ENCODE measurements at regions not wholly inside any gene's neighbourhood (a gene's known extent, or its start where the extent isn't known, plus 50 kb on each side); places are given as distances from the start of the nearest gene placed in this dataset.
"Not testable (repeated sequence)": the region's sequence is repeated elsewhere in the genome, so short reads cannot be mapped to it uniquely, and the experiment has no call there.

DNA sequence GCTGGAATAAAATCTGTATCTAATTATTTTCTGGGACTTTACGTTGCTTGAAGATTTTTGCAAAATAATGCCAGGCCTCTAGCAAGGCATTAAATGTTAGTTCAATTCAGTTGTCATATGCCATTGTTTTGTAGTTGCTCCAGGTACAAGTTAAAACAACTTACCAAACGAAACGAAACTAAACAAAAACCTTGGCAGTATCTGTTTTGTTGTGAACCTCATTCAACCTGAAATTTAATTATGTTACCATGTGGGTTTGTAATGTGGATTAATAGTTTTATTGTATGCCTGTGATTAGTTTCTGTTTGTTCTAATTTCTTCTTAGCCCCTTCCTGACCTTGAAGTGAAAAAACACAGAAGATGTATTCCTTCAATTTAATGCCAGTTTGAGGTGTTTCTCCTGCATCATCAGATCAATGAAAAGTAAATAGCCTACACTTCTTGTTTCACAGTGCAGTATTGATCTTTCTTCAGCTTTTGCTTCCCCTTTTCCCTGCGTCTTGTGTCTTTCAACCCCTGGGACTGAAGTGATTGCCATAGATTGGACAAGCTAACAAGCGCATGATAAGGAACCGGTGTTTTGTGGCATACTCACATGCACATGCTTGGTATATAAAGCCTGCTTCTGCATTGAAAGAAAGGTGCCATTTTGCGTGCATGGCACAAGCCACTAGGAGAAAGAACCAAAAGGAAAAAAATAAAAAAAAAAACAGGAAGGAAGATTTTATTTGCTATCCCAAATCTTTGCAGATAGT lies 699.0 kb upstream of the ARRDC3 start:
- DNase-seq (ENCODE audit: low read depth in 2 of 2), result no peak

GRCh38 chr5:92070786-92071185 lies 687.7 kb upstream of the ARRDC3 start:
- no peak for DNase-seq (ENCODE audit: low read depth in 2 of 2)

- no peak for DNase-seq (ENCODE audit: low read depth in 2 of 2)
These were observed 681.9 kb upstream of the ARRDC3 start for GRCh38 chr5:92064993-92065392.

DNA sequence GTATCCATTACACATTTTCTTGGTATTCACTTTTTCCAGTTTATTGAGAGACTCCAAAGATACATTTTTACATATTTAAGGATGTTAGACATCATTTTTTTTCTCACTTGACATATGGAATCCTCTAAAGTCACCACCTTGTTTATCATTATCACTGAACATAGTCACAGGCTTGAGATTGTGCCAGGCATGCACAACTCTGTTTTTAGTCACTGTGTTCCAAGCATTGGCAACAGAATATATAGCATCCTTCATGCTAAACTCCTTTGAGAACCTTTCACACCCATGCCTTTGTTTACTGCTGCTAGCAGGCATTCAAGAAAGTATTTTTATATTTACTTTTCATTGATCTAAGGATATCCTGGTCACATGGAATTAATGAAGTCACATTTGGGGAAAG lies 668.6 kb upstream of the ARRDC3 start:
- no peak for DNase-seq (ENCODE audit: low read depth in 2 of 2)

DNA sequence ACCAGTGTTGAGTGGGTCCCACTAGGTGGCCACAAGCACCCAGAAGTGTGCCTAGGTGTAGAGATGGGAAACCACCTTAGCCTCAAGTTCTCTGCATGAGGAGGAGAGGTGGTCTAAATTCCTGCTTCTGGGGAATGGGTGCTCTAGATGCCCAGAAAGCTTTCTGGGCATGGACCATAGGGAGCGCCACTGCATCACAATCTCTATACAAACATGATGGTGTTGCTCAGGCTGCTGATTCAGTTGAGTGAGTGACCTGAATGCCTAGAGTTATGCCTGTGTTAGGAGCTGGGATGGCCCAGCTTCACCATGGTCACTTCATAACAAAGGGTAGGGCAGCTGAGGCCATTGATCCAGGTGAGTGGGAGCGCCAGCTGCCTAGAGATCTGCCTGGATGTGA lies 667.9 kb upstream of the ARRDC3 start:
- no peak for DNase-seq (ENCODE audit: low read depth in 2 of 2)

DNA sequence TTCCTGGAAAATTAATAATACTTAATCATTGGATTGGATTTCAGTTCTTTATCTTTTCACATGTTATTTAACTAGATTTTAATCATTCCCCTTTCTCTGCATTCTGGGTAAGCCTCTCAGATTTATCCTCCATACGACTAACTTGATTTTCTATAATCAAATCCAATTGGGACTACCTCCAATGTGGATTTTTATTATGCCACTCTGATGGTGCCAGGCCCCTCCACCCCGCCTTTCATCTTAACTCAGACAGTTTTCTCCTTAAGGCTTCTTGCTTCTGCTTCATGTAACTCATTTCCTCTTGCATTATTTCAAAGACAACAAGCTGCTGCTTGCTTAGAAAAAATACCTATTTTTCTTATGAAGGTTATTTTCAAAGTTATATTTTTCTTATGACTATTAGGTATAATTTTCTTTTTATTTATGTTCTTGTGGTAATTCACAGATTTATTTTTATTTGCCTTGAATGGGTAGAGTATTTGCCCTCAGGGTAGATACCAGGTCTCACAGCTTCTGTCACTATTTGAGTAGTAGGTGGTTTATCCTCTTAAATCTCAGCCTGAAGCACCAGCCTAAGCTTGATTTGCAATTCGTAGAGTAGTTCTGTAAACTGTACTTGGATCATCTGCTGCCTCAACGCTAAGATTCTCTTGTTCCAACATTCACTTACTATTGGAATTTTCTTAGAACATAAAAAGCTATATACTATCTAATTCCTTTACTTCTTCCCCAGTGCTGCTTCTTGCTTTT lies 659.0 kb upstream of the ARRDC3 start:
- no peak for DNase-seq (ENCODE audit: low read depth in 2 of 2)

DNA sequence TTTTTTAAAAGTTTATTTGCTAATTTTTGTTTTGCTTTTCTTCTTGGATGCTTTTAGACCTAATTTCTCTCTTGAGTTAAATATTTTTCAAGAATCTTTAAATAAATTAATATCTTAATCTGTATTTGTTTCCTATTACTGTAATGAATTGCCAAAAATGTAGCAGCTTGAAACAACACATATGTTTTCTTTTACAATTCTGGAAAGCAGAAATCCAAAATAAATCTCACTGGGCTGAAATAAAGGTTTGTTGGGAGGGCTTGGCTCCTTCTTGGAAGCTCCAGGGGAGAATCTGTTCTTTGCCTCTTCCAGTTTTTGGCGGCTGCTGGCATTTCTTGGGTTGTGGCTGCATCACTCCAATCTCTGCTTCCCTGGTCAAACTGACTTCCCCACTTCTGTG lies 658.1 kb upstream of the ARRDC3 start:
- DNase-seq (ENCODE audit: low read depth in 2 of 2), result no peak

- DNase-seq (ENCODE audit: low read depth in 2 of 2), result not testable (repeated sequence)
These were observed 646.7 kb upstream of the ARRDC3 start for GRCh38 chr5:92029792-92030191.

GRCh38 chr5:92023555-92023954 lies 640.4 kb upstream of the ARRDC3 start:
- no peak for DNase-seq (ENCODE audit: low read depth in 2 of 2)

- no peak for DNase-seq (ENCODE audit: low read depth in 2 of 2)
These were observed 640.0 kb upstream of the ARRDC3 start for GRCh38 chr5:92023141-92023471.

GRCh38 chr5:92022415-92023140 lies 639.5 kb upstream of the ARRDC3 start:
- no peak for DNase-seq (ENCODE audit: low read depth in 2 of 2)

DNA sequence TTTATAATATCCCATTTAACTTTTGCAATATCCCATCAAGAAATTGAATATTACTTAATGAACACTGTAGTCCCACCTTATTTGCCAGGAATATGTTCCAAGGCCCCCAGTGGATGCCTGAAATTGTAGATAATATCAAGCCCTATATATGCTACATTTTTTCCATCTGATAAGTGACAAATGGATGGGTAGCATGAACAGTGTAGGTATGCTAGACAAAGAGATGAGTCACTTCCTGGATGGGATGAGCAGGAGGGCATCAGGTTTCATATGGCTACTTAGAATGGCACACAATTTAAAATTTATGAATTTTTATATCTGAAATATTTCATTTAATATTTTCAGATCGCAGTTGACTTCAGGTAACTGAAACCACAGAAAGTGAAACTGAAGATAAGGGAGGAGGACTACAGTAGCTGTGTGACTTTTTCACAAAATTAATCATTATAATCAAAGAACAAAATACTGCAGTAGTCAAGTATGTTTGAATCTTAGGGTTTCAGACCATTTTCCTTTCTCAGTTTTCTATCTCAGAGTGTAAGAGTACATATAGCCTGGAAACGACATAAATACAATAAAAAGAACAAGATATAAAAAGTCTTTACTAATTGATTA lies 636.4 kb upstream of the ARRDC3 start:
- DNase-seq (ENCODE audit: low read depth in 2 of 2), result no peak

DNA sequence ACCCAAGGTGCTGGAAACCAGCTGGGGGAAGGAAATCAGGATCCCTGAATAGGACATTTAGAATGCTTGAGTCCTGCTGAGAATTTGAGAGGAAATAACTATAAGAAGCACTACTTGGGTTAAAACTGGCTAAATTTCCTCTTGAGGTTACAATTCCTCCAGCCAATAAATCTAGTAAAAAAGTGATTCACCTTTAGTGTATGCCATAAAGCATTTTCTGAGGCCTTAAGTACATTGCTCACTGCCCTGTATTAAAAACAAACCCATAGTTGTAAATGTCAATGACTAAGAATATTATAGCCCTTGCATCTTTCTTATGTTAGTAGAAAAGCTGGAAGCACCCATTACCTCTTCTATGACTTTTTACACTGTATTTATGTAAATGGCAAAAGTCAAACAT lies 634.7 kb upstream of the ARRDC3 start:
- DNase-seq (ENCODE audit: low read depth in 2 of 2), result no peak

GRCh38 chr5:92011845-92012244 lies 628.7 kb upstream of the ARRDC3 start:
- not testable (repeated sequence) for DNase-seq (ENCODE audit: low read depth in 2 of 2)

- no peak for DNase-seq (ENCODE audit: low read depth in 2 of 2)
These were observed 620.7 kb upstream of the ARRDC3 start for GRCh38 chr5:92003806-92004205.

DNA sequence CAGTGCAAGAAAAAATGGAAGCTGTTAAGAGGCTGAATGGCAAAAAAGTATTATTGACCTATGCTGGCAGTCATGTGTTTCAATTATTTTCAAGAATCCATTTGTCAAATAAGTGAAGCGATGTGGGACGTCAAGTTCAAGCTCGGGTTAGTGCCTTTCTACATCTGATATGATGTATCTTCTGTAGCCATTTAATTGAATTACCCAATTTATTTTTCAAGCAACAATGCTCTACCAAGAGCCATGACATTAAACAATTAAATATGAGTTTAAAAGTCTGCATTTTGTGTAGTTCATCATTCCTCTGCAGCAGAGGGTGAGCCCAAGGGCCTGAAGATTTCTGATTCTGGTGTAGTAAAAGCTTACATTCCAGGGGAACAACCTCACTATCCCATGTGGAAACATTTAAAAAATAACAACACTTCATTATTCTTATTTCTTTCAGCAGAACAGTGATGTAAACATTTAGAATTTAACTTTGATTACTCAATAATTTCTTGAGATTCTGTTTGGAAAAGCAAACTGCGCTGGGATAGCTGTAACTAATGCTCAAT lies 619.7 kb upstream of the ARRDC3 start:
- no peak for DNase-seq (ENCODE audit: low read depth in 2 of 2)

DNA sequence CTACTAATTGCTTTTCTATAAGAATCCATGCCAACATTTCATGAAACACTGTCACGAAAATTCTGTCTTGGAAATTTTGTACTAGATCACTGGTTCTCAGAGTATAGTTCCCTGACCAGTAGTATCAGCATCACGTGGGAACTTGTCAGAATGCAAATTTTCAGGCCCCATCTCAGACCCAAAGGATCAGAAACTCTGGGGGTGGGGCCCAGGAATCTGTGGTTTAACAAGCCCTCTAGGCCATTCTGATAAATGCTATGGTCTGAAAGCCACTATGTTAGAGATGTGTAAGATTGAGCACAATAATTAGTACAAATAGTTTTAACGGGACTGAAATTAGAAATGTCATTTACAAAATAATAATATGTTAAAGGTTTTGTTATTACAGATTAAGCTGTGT lies 615.7 kb upstream of the ARRDC3 start:
- no peak for DNase-seq (ENCODE audit: low read depth in 2 of 2)

GRCh38 chr5:91983869-91984268 lies 600.8 kb upstream of the ARRDC3 start:
- DNase-seq (ENCODE audit: low read depth in 2 of 2), result no peak

DNA sequence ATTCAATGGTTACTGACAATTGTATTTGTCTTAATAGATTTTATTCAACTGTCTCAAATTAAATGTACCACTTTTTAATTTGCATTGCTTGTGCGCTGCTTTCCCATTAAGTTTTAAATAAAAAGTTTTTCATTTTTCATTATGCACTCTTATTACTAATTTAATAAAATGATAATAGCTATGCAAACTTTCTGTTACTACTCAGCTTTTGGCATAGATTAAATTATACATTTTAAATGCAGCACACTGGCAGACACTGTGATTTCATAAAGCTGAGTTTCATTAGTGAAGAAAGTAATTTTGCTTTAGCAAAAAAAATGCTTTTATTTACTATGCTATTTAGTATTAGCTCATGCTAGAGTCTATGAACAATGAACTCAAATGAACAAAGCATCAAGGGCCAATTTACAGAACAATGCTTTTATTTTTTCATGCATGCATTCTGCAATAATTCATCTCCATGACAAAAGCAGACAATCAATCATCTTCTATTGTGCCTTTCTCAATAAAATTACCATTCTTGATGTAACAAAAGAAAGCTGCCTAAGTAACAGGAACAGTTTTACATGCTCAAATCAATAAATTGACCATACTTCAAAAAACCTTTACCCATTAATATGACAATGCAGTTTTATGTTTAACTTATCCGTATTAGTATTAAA lies 595.2 kb upstream of the ARRDC3 start:
- no peak for DNase-seq (ENCODE audit: low read depth in 2 of 2)

GRCh38 chr5:91977579-91977978 lies 594.5 kb upstream of the ARRDC3 start:
- DNase-seq (ENCODE audit: low read depth in 2 of 2), result no peak

DNA sequence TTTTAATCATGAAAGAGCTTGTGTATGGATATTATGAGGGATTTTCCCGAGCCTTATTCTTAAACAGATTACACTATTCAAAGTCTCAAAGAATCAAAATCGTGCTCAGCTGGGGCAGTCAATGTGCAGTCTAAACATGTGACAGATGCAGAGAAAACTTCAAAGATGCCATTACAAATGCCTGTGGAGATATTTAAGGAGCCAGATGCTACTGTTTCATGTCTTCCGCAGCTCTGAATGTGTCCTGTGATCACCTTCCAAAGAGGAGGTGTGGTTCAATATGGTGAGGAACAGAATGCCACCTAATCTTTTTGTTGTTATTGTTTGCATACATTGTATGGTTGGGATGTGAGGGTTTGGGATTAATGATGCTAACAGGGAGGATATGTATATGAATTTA lies 593.3 kb upstream of the ARRDC3 start:
- no peak for DNase-seq (ENCODE audit: low read depth in 2 of 2)

Measured in lung microvascular endothelial cell (primary cell).